ENCODE measurements at regions not wholly inside any gene's neighbourhood (a gene's known extent, or its start where the extent isn't known, plus 50 kb on each side); places are given as distances from the start of the nearest gene placed in this dataset.

DNA sequence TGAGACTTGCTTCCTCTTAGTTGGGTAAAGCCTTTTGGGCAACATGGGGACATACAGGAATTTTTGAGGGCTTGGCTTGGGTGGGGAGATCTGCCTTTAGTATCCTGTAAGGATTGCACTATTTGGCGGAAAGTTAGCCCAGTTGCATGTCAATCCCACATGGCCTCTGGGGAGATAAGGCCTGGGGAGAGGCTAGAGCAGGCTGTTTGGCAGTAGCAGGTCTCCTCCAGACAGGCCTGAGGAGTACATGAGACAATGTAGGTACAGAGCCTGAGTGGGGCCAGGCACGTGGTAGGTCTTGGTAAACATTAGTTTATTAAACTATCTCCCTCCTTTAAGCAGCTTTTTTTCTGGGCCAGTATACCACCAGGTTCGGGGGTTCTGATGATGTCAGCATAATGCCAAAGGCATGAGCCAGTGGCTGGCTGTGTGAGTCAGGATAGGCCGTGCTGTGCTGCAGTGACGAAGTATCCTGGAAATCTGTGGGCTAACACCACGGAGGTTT is 147.9 kb downstream of the VEGFA start (continued):
- TF ChIP-seq, protein P1, sequence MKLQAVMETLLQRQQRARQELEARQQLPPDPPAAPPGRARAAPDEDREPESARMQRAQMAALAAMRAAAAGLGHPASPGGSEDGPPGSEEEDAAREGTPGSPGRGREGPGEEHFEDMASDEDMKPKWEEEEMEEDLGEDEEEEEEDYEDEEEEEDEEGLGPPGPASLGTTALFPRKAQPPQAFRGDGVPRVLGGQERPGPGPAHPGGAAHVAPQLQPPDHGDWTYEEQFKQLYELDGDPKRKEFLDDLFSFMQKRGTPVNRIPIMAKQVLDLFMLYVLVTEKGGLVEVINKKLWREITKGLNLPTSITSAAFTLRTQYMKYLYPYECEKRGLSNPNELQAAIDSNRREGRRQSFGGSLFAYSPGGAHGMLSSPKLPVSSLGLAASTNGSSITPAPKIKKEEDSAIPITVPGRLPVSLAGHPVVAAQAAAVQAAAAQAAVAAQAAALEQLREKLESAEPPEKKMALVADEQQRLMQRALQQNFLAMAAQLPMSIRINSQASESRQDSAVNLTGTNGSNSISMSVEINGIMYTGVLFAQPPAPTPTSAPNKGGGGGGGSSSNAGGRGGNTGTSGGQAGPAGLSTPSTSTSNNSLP (IDR thresholded peaks at IDR 0.05; ENCODE audit: borderline replicate concordance, low read depth, low read length): no peak
- peak in 1 of 2 experiments; percentile 55; a peak in 2 of 4 replicates for TF ChIP-seq TEAD1 (CRISPR knock-in tag; IDR thresholded peaks at IDR 0.05)
- TF ChIP-seq NR2C1 (IDR thresholded peaks at IDR 0.05): no peak
- TF ChIP-seq NR2C1 (tag; IDR thresholded peaks at IDR 0.05): peak; percentile 55
- TF ChIP-seq MTA3 (IDR thresholded peaks at IDR 0.05; ENCODE audit: borderline replicate concordance): no peak
- TF ChIP-seq, protein P2, sequence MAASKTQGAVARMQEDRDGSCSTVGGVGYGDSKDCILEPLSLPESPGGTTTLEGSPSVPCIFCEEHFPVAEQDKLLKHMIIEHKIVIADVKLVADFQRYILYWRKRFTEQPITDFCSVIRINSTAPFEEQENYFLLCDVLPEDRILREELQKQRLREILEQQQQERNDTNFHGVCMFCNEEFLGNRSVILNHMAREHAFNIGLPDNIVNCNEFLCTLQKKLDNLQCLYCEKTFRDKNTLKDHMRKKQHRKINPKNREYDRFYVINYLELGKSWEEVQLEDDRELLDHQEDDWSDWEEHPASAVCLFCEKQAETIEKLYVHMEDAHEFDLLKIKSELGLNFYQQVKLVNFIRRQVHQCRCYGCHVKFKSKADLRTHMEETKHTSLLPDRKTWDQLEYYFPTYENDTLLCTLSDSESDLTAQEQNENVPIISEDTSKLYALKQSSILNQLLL (CRISPR knock-in tag; IDR thresholded peaks at IDR 0.05; ENCODE audit: borderline replicate concordance): no peak
- no peak for TF ChIP-seq NEUROD1 (IDR thresholded peaks at IDR 0.05; ENCODE audit: borderline replicate concordance, low read depth, low read length, partially characterized antibody)
- no peak for TF ChIP-seq SRSF7 (optimal IDR thresholded peaks at IDR 0.05; ENCODE audit: low read depth, low read length)
- TF ChIP-seq ZFX (CRISPR knock-in tag; IDR thresholded peaks at IDR 0.05): no peak; the same call in 1 of the 2 replicates
- TF ChIP-seq ZNF174 (CRISPR knock-in tag; IDR thresholded peaks at IDR 0.05): no peak
- no peak for TF ChIP-seq SMAD1 (IDR thresholded peaks at IDR 0.05; ENCODE audit: low read depth, low read length, partially characterized antibody)
- TF ChIP-seq PTRF (tag; IDR thresholded peaks at IDR 0.05): peak; percentile 61; the same call in 1 of the 2 replicates
- TF ChIP-seq MCM2 (IDR thresholded peaks at IDR 0.05; ENCODE audit: low read depth): no peak
- no peak for TF ChIP-seq LARP7 (IDR thresholded peaks at IDR 0.05)
- TF ChIP-seq MXI1 (IDR thresholded peaks at IDR 0.05; ENCODE audit: low read depth, low read length): no peak
- no peak for TF ChIP-seq NR2C2 (CRISPR knock-in tag; IDR thresholded peaks at IDR 0.05)
- no peak for TF ChIP-seq NR2C2 (tag; IDR thresholded peaks at IDR 0.05)
- TF ChIP-seq NELFE (IDR thresholded peaks at IDR 0.05; ENCODE audit: insufficient read depth, insufficient read length): no peak
- no peak for TF ChIP-seq ZNF431 (CRISPR knock-in tag; IDR thresholded peaks at IDR 0.05)
- no peak for TF ChIP-seq MBD2 (IDR thresholded peaks at IDR 0.05; ENCODE audit: borderline replicate concordance, low read depth)
- no peak for TF ChIP-seq ZNF507 (tag; conservative IDR thresholded peaks at IDR 0.05)
- no peak for TF ChIP-seq FOS (IDR thresholded peaks at IDR 0.05; ENCODE audit: extremely low read depth, insufficient read length)
- TF ChIP-seq HLTF (IDR thresholded peaks at IDR 0.05): no peak
- TF ChIP-seq, protein P3, sequence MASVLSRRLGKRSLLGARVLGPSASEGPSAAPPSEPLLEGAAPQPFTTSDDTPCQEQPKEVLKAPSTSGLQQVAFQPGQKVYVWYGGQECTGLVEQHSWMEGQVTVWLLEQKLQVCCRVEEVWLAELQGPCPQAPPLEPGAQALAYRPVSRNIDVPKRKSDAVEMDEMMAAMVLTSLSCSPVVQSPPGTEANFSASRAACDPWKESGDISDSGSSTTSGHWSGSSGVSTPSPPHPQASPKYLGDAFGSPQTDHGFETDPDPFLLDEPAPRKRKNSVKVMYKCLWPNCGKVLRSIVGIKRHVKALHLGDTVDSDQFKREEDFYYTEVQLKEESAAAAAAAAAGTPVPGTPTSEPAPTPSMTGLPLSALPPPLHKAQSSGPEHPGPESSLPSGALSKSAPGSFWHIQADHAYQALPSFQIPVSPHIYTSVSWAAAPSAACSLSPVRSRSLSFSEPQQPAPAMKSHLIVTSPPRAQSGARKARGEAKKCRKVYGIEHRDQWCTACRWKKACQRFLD (CRISPR knock-in tag; IDR thresholded peaks at IDR 0.05): peak; percentile 62; the same call in 1 of the 2 replicates
- no peak for TF ChIP-seq SLC30A9 (CRISPR knock-in tag; IDR thresholded peaks at IDR 0.05)
- TF ChIP-seq DPF2 (IDR thresholded peaks at IDR 0.05): 0 out of 2 replicates have a peak, but pooled peaks have one; percentile 27
- no peak for TF ChIP-seq SAFB (IDR thresholded peaks at IDR 0.05; ENCODE audit: borderline replicate concordance, low read depth, low read length)
- no peak for TF ChIP-seq XRCC4 (IDR thresholded peaks at IDR 0.05; ENCODE audit: extremely low read depth, insufficient read depth, insufficient read length)

Measured in K562 (cell line).